ENCODE measurements at regions not wholly inside any gene's neighbourhood (a gene's known extent, or its start where the extent isn't known, plus 50 kb on each side); places are given as distances from the start of the nearest gene placed in this dataset.

GRCh38 chr21:35398346-35398982 lies 349.4 kb upstream of the RUNX1 start:
- ChIA-PET CTCF (interaction anchor here (1.3 to 1.7 kb wide), 2 partner anchors 350 to 653 kb away, joined by 4 to 6 read pairs; no protein-coding TSS in a partner anchor), POLR2A (interaction anchor here (0.8 kb wide), 1 partner anchor 509 kb away, joined by 3 read pairs; no protein-coding TSS in a partner anchor)
- no peak overlapping the region for H3K4me3 ChIP-seq (ENCODE audit: low read depth, low read length)
- no peak for TF ChIP-seq CTCF (IDR thresholded peaks at IDR 0.05; ENCODE audit: insufficient read depth, low read length, missing control alignments)
- DNase-seq (ENCODE audit: low read depth, low spot score), result no peak

- H3K4me3 ChIP-seq (ENCODE audit: low read depth, low read length), result no peak overlapping the region
- ChIA-PET CTCF (interaction anchor here (1.3 to 1.7 kb wide), 2 partner anchors 350 to 652 kb away, joined by 4 to 6 read pairs; no protein-coding TSS in a partner anchor), POLR2A (no interaction called here)
- DNase-seq (ENCODE audit: low read depth, low spot score), result no peak
- no peak for TF ChIP-seq CTCF (IDR thresholded peaks at IDR 0.05; ENCODE audit: insufficient read depth, low read length, missing control alignments)
These were observed 348.7 kb upstream of the RUNX1 start for GRCh38 chr21:35397781-35398180.

- no peak for DNase-seq (ENCODE audit: low read depth, low spot score)
- no peak overlapping the region for H3K4me3 ChIP-seq (ENCODE audit: low read depth, low read length)
- CTCF ChIA-PET, result interaction anchor here (1.3 kb wide), 1 partner anchor 651 kb away, joined by 3 read pairs; no protein-coding TSS in a partner anchor
These were observed 347.6 kb upstream of the RUNX1 start for GRCh38 chr21:35396655-35397054.

GRCh38 chr21:35395728-35396127 lies 346.6 kb upstream of the RUNX1 start:
- no peak for TF ChIP-seq CTCF (IDR thresholded peaks at IDR 0.05; ENCODE audit: insufficient read depth, low read length, missing control alignments)
- no peak for DNase-seq (ENCODE audit: low read depth, low spot score)
- CTCF ChIA-PET, result interaction anchor here (1.3 kb wide), 1 partner anchor 650 kb away, joined by 3 read pairs; no protein-coding TSS in a partner anchor
- POLR2A ChIA-PET, result interaction anchor here (0.9 to 1.3 kb wide), 2 partner anchors 506 to 507 kb away, joined by 3 to 6 read pairs; no protein-coding TSS in a partner anchor
- H3K4me3 ChIP-seq (ENCODE audit: low read depth, low read length), result no peak overlapping the region

More at GRCh38 chr21:35396655-35397054, 347.6 kb upstream of the RUNX1 start:
- POLR2A ChIA-PET, result interaction anchor here (1.3 kb wide), 1 partner anchor 508 kb away, joined by 6 read pairs; no protein-coding TSS in a partner anchor
- TF ChIP-seq CTCF (IDR thresholded peaks at IDR 0.05; ENCODE audit: insufficient read depth, low read length, missing control alignments), result no peak

- CTCF ChIA-PET, result no interaction called here
- TF ChIP-seq CTCF (IDR thresholded peaks at IDR 0.05; ENCODE audit: insufficient read depth, low read length, missing control alignments), result no peak
- no peak overlapping the region for H3K4me3 ChIP-seq (ENCODE audit: low read depth, low read length)
- no peak for DNase-seq (ENCODE audit: low read depth, low spot score)
- POLR2A ChIA-PET, result no interaction called here
These were observed 345.7 kb upstream of the RUNX1 start for GRCh38 chr21:35394634-35395369.

GRCh38 chr21:35394049-35394448 lies 344.9 kb upstream of the RUNX1 start:
- no peak overlapping the region for H3K4me3 ChIP-seq (ENCODE audit: low read depth, low read length)
- ChIA-PET CTCF (no interaction called here), POLR2A (no interaction called here)
- no peak for TF ChIP-seq CTCF (IDR thresholded peaks at IDR 0.05; ENCODE audit: insufficient read depth, low read length, missing control alignments)
- no peak for DNase-seq (ENCODE audit: low read depth, low spot score)

Data from AG04449 (cell line).